Ovary (tissue), 7 donors: ENCODE measurements at regions not wholly inside any gene's neighbourhood (a gene's known extent, or its start where the extent isn't known, plus 50 kb on each side); places are given as distances from the start of the nearest gene placed in this dataset.
"Not testable (repeated sequence)": the region's sequence is repeated elsewhere in the genome, so short reads cannot be mapped to it uniquely, and the experiment has no call there.

Experiments used
- DNase-seq, 5 donors: peaks; one replicate each; pipeline ENCODE4 v3.0.0-alpha.2; 2019 to 2020
- H3K27ac ChIP-seq, 2 donors: fragments of 200-600 bp; one replicate each; pipeline versions ENCODE4 v1.5.1 to v1.8.0; 2019 to 2022
- H3K27me3 ChIP-seq: fragments of 200-600 bp; one replicate; pipeline ENCODE4 v1.8.0; 2022
- H3K36me3 ChIP-seq: fragments of 200-600 bp; sonication (generic); one replicate; pipeline ENCODE4 v1.5.1; 2019
- H3K4me1 ChIP-seq: one replicate; pipeline ENCODE4 v1.8.1; 2013; ENCODE audit warnings: mild to moderate bottlenecking, moderate library complexity; ENCODE audit not compliant: insufficient read depth
- H3K4me3 ChIP-seq: fragments of 200-600 bp; sonication (generic); one replicate; pipeline ENCODE4 v1.5.1; 2017
- H3K9me3 ChIP-seq, 2 donors: fragments of 200-600 bp in 1 of 2; sonication (generic) in 1 of 2; one replicate each; pipeline versions ENCODE4 v1.5.1 to v1.8.1; 2013 to 2019; ENCODE audit warnings: mild to moderate bottlenecking in 1 of 2, moderate library complexity in 1 of 2
- EP300 ChIP-seq: sonication (generic); formaldehyde crosslinking; IDR thresholded peaks from one replicate; pipeline ENCODE4 v1.6.1; 2017; ENCODE audit warnings: antibody characterized with exemption
- POLR2A ChIP-seq: fragments of 450-650 bp; IDR thresholded peaks from one replicate; pipeline ENCODE4 v1.6.1; 2017; ENCODE audit warnings: antibody characterized with exemption, mild to moderate bottlenecking, moderate library complexity
- WGBS, 3 donors: extraction: QIAGEN DNeasy Blood & Tissue Kit in 1 of 3; methylation state at CpG; one replicate each; pipeline versions ENCODE4 v1.1.5 to v1.1.7; 2013 to 2017; 5-methylcytosine and 5-hydroxymethylcytosine counted together
- intact Hi-C, 4 donors: fragments of 100-400 bp; cut with DNase I; formaldehyde crosslinking; loops; one replicate each; pipeline versions ENCODE4 v1.11.0 to v1.15.1; 2022 to 2023
- TF ChIP-seq, protein P1 (sequence below), 3 donors: fragments of 450-650 bp in 2 of 3; fragments of 200-600 bp in 1 of 3; IDR thresholded peaks; one replicate each; pipeline versions ENCODE4 v1.5.1 to v1.8.0; 2016 to 2022; ENCODE audit warnings: antibody characterized with exemption in 3 of 3, mild to moderate bottlenecking in 1 of 3
- donor health status: DM: no; HTN: no; CAD: no; lungs with moderate emphysema.
- donor health status: DM: no; HTN: no; CAD: no.
- donor health status: Bipolar disorder and iron deficiency.
- donor health status: DM: no; HTN: no; CAD: no.
- donor health status: DM: yes; HTN: yes; CAD: no.

DNA sequence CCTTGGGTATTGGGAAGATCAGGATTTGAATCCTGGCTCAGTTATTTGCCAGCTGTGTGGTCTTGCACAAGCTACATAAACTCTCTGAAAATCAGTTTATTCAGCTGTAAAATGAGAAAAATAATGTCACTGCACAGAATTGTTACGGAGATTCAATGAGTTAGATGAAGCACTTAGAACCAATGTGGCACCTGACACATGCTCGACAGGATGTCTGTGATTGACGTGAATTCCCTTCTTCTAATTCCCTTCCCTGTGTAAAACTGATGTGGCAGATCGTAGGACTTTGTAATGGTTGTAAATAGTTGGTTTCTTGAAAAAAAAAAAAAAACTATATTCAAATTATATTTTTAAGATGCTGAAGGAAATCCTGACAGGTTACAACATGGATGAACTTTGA is 249.9 kb upstream of the MKLN1 start:
- peaks cover 28% of the 10 kb centered on the region for H3K4me1 ChIP-seq
- H3K36me3 ChIP-seq = no peaks in the 10 kb centered on the region
- H3K9me3 ChIP-seq = no peaks in the 10 kb centered on the region
- TF ChIP-seq, protein P1, sequence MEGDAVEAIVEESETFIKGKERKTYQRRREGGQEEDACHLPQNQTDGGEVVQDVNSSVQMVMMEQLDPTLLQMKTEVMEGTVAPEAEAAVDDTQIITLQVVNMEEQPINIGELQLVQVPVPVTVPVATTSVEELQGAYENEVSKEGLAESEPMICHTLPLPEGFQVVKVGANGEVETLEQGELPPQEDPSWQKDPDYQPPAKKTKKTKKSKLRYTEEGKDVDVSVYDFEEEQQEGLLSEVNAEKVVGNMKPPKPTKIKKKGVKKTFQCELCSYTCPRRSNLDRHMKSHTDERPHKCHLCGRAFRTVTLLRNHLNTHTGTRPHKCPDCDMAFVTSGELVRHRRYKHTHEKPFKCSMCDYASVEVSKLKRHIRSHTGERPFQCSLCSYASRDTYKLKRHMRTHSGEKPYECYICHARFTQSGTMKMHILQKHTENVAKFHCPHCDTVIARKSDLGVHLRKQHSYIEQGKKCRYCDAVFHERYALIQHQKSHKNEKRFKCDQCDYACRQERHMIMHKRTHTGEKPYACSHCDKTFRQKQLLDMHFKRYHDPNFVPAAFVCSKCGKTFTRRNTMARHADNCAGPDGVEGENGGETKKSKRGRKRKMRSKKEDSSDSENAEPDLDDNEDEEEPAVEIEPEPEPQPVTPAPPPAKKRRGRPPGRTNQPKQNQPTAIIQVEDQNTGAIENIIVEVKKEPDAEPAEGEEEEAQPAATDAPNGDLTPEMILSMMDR (IDR thresholded peaks at IDR 0.05) = no peak
- TF ChIP-seq EP300 (no peak), POLR2A (no peak)
- 66 to 85% (median 66%) methylated on average over 4 of the region's 4 CpGs for WGBS, 3 donors
- no peak overlapping the region for H3K4me3 ChIP-seq
- no peak for DNase-seq
- no peaks in the 10 kb centered on the region for H3K27me3 ChIP-seq
- intact Hi-C loops = loop anchor here in 2 of 4 donors (10.0 kb wide), 2 partner anchors 347 to 427 kb away; no protein-coding TSS in a partner anchor
- H3K27ac ChIP-seq = peak overlapping the region in 1 of 2 donors; percentile 52

DNA sequence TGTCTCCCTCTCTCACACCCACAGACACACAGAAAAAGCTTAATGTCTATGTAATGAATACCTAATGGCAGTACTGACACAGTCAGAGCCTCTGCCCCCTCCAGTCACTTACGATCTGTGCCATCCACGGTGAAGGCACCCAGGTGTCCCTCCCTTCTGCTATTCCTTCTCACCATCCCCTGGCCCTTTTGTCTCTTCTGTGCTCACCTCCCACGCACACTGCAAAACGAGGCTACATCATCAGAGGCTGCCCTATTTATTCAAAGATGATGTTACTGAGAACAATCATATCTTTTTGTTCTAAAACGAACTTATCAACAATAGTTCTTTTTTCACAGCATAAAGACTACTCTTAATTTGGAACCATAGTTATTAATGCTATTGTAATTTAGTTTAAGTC is 246.9 kb upstream of the MKLN1 start:
- H3K9me3 ChIP-seq = no peaks in the 10 kb centered on the region
- no peak overlapping the region for H3K27ac ChIP-seq
- 43 to 51% (median 46%) methylated on average over 5 of the region's 5 CpGs for WGBS, 3 donors
- H3K27me3 ChIP-seq = no peaks in the 10 kb centered on the region
- H3K4me1 ChIP-seq = peaks cover 20% of the 10 kb centered on the region
- intact Hi-C loops = no loop called here
- DNase-seq = no peak
- TF ChIP-seq EP300 (no peak), POLR2A (no peak)
- TF ChIP-seq, protein P1 (IDR thresholded peaks at IDR 0.05) = no peak
- H3K36me3 ChIP-seq = no peaks in the 10 kb centered on the region
- no peak overlapping the region for H3K4me3 ChIP-seq

DNA sequence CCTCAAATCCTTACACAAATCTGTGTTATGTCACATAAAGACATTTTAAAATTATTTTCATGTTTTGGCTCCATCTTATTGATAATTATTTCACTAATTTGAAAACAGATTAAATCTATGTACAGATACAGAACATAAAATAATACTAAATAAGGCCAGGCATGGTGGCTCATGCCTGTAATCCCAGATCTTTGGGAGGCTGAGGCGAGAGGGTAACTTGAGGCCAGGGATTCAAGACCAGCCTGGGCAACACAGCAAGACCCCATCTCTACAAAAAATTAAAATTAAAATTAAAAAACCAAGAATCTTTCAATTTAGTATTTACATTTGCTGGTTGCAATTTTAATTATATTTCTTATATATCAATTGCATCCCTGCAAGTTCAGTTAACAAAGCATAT is 246.4 kb upstream of the MKLN1 start:
- Histone ChIP-seq H3K36me3 (no peaks in the 10 kb centered on the region), H3K4me3 (no peak overlapping the region), H3K4me1 (peaks cover 16% of the 10 kb centered on the region), H3K27me3 (no peaks in the 10 kb centered on the region), H3K9me3 (no peaks in the 10 kb centered on the region), H3K27ac (no peak overlapping the region)
- TF ChIP-seq, protein P1 (IDR thresholded peaks at IDR 0.05) = no peak
- TF ChIP-seq EP300 (no peak), POLR2A (no peak)
- intact Hi-C loops = no loop called here
- no peak for DNase-seq
- WGBS, 3 donors = 95 to 100% (median 98%) methylated on average over 1 of the region's 1 CpG

DNA sequence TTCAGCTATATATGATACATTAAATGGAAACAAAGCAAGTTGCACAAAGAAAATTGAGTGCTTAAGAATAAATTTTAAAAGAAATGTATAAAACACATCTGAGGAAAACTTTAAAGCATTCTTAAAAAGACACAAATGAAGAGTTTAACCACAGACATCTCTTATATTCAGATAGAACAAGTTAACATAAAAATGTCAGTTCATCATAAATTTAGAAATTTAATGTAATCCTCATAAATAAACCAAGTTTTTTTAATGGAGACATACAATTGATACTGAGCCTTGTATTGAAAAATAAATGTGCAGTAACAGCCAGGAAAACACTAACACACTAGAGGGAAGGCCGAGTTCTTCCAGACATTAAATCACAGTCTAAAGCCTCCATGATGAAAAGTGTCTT is 243.9 kb upstream of the MKLN1 start:
- Histone ChIP-seq H3K4me3 (no peak overlapping the region), H3K27me3 (no peaks in the 10 kb centered on the region), H3K4me1 (peaks cover 22% of the 10 kb centered on the region), H3K36me3 (no peaks in the 10 kb centered on the region), H3K9me3 (no peaks in the 10 kb centered on the region), H3K27ac (no peak overlapping the region)
- 88 to 93% (median 92%) methylated on average over 1 of the region's 1 CpG for WGBS, 3 donors
- intact Hi-C loops = no loop called here
- TF ChIP-seq, protein P1 (IDR thresholded peaks at IDR 0.05) = no peak
- DNase-seq = no peak

DNA sequence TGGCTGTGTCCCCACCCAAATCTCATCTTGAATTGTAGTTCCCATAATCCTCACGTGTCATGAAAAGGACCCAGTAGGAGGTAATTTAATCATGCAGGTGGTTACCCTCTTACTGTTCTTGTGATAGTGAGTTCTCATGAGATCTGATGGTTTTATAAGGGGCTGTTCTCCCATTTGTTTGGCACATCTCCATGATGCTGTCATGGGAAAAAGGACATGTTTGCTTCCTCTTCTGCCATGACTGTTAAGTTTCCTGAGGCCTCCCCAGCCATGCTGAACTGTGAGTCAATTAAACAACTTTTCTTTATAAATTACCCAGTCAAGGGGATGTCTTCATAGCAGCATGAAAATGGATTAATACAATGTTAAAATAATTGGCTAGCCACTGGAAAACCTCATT is 243.3 kb upstream of the MKLN1 start:
- H3K9me3 ChIP-seq, H3K4me3 ChIP-seq, H3K27me3 ChIP-seq, H3K36me3 ChIP-seq, intact Hi-C loops, H3K27ac ChIP-seq, DNase-seq: not testable (repeated sequence)
- H3K4me1 ChIP-seq = peaks cover 20% of the 10 kb centered on the region
- WGBS, 3 donors = 93 to 98% (median 96%) methylated on average over 1 of the region's 1 CpG
